ENCODE measurements at regions not wholly inside any gene's neighbourhood (a gene's known extent, or its start where the extent isn't known, plus 50 kb on each side); places are given as distances from the start of the nearest gene placed in this dataset.

DNA sequence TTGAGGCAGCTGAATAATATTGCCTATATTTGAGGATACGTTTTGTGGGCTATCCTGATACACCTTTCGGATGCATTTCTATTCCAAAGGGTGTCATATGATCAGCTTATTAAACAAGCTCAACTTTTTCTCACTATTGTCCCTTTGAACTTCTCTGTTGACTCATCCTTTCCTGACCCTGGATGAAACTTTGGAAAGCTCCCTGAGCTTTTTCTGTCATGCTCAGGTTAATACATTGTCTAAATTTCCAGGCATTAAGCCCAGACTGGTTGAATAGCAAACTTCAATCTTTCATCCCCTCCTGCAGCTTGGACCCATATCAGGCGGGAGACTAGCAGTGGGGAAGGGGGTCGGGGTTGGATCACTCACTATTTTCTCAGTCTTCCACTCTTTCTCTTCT is 104.9 kb upstream of the PTPN3 start:
- TF ChIP-seq, protein P1, sequence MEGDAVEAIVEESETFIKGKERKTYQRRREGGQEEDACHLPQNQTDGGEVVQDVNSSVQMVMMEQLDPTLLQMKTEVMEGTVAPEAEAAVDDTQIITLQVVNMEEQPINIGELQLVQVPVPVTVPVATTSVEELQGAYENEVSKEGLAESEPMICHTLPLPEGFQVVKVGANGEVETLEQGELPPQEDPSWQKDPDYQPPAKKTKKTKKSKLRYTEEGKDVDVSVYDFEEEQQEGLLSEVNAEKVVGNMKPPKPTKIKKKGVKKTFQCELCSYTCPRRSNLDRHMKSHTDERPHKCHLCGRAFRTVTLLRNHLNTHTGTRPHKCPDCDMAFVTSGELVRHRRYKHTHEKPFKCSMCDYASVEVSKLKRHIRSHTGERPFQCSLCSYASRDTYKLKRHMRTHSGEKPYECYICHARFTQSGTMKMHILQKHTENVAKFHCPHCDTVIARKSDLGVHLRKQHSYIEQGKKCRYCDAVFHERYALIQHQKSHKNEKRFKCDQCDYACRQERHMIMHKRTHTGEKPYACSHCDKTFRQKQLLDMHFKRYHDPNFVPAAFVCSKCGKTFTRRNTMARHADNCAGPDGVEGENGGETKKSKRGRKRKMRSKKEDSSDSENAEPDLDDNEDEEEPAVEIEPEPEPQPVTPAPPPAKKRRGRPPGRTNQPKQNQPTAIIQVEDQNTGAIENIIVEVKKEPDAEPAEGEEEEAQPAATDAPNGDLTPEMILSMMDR (IDR thresholded peaks at IDR 0.05; ENCODE audit: extremely low read depth in 1 of 2, insufficient read depth in 1 of 2, low read depth in 1 of 2, low read length in 2 of 2): no peak
- TF ChIP-seq MYC (IDR thresholded peaks at IDR 0.05; ENCODE audit: low read depth, low read length) (no peak), POLR2AphosphoS5 (IDR thresholded peaks at IDR 0.05; ENCODE audit: insufficient read depth, low read depth, low read length) (no peak)

Measured in endothelial cell of umbilical vein (primary cell).